Upper lobe of left lung (tissue), 6 donors: ENCODE measurements at regions not wholly inside any gene's neighbourhood (a gene's known extent, or its start where the extent isn't known, plus 50 kb on each side); places are given as distances from the start of the nearest gene placed in this dataset.
A peak's percentile ranks its signal among the peaks of the same experiment; 100 is the strongest.

Source experiments
- ATAC-seq, 2 donors: fragments of 200-7000 bp; cut with Tn5 transposase; one replicate each; pipeline ENCODE4 v1.9.1; 2022; ENCODE audit warnings: mild to moderate bottlenecking in 2 of 2, moderate library complexity in 2 of 2; ENCODE audit not compliant: low FRiP score in 2 of 2
- DNase-seq, 2 donors: peaks; one replicate each; pipeline ENCODE4 v3.0.0-alpha.2; 2019 to 2020
- H3K27ac ChIP-seq, 4 donors: fragments of 200-600 bp; sonication (generic); one replicate each; pipeline ENCODE4 v1.5.1; 2016 to 2019
- H3K27me3 ChIP-seq, 4 donors: fragments of 200-600 bp; sonication (generic); one replicate each; pipeline ENCODE4 v1.5.1; 2017 to 2019
- H3K36me3 ChIP-seq, 4 donors: fragments of 200-600 bp; sonication (generic); one replicate each; pipeline ENCODE4 v1.5.1; 2016 to 2019
- H3K4me1 ChIP-seq, 4 donors: fragments of 200-600 bp; sonication (generic); one replicate each; pipeline ENCODE4 v1.5.1; 2018 to 2019
- H3K4me3 ChIP-seq, 4 donors: fragments of 200-600 bp; sonication (generic); one replicate each; pipeline ENCODE4 v1.5.1; 2017 to 2019; ENCODE audit warnings: mild to moderate bottlenecking in 2 of 4, moderate library complexity in 1 of 4
- H3K9me3 ChIP-seq, 4 donors: fragments of 200-600 bp; sonication (generic); one replicate each; pipeline ENCODE4 v1.5.1; 2018 to 2019
- CTCF ChIP-seq, 6 experiments: fragments of 450-650 bp in 4 of 6; fragments of 200-600 bp in 2 of 6; sonication (generic) in 2 of 6; IDR thresholded peaks; one replicate each; pipeline ENCODE4 v1.5.1; 2016 to 2019; ENCODE audit warnings: antibody characterized with exemption in 6 of 6
- EP300 ChIP-seq, 4 donors: sonication (generic); formaldehyde crosslinking; IDR thresholded peaks; one replicate each; pipeline ENCODE4 v1.5.1; 2017; ENCODE audit warnings: antibody characterized with exemption in 4 of 4, control low read depth in 2 of 4
- POLR2A ChIP-seq, 4 donors: fragments of 450-650 bp; IDR thresholded peaks; one replicate each; pipeline ENCODE4 v1.5.1; 2016 to 2017; ENCODE audit warnings: antibody characterized with exemption in 4 of 4, mild to moderate bottlenecking in 2 of 4
- POLR2AphosphoS5 ChIP-seq, 2 donors: sonication (generic); formaldehyde crosslinking; IDR thresholded peaks; one replicate each; pipeline ENCODE4 v1.5.1; 2017; ENCODE audit warnings: antibody characterized with exemption in 2 of 2
- WGBS, 2 donors: methylation state at CpG; one replicate each; pipeline ENCODE4 v1.1.5; 2017 to 2018; 5-methylcytosine and 5-hydroxymethylcytosine counted together
- donor health status: DM: no; HTN: no; CAD: no; lungs with moderate emphysema.
- donor health status: DM: no; HTN: yes; CAD: no; lungs with severe emphysema.

- 63 to 67% methylated on average over 3 of the region's 3 CpGs for WGBS, 2 donors
- H3K4me3 ChIP-seq, result no peak overlapping the region
Measured at GRCh38 chr5:67360047-67360446, 163.4 kb upstream of the CD180 start.

DNA sequence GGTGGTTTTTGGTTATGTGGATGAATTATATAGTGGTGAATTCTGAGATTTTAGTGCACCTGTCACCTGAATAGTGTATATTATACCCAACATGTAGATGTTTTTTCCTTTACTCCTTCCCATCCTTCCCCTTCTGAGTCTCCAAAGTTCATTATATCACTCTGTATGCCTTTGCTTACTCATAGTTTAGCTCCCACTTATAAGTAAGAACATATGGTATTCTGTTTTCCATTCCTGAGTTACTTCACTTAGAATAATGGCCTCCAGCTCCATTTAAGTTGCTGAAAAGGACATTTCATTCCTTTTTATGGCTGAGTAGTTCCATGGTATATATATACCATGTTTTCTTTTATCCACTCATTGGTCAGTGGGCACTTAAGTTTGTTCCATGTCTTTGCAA, 161.6 kb upstream of the CD180 start:
- no peak for DNase-seq
- Histone ChIP-seq H3K27me3 (no peaks in the 10 kb centered on the region), H3K27ac (no peak overlapping the region), H3K9me3 (no peaks in the 10 kb centered on the region), H3K4me1 (peaks cover 0 to 11% (median 0%) of the 10 kb centered on the region in 4 donors), H3K4me3 (no peak overlapping the region), H3K36me3 (no peaks in the 10 kb centered on the region)
- ATAC-seq, result no peak
- TF ChIP-seq EP300 (IDR thresholded peaks at IDR 0.05), result no peak
- TF ChIP-seq POLR2A (IDR thresholded peaks at IDR 0.05), result no peak
- no peak for TF ChIP-seq CTCF (IDR thresholded peaks at IDR 0.05)

More at GRCh38 chr5:67360047-67360446, 163.4 kb upstream of the CD180 start:
- Histone ChIP-seq H3K36me3 (no peaks in the 10 kb centered on the region), H3K27ac (no peak overlapping the region), H3K27me3 (no peaks in the 10 kb centered on the region), H3K9me3 (no peaks in the 10 kb centered on the region), H3K4me1 (no peaks in the 10 kb centered on the region)
- no peak for DNase-seq
- TF ChIP-seq CTCF (IDR thresholded peaks at IDR 0.05) (no peak), EP300 (IDR thresholded peaks at IDR 0.05) (no peak), POLR2A (IDR thresholded peaks at IDR 0.05) (no peak), POLR2AphosphoS5 (IDR thresholded peaks at IDR 0.05) (no peak)
- no peak for ATAC-seq

DNA sequence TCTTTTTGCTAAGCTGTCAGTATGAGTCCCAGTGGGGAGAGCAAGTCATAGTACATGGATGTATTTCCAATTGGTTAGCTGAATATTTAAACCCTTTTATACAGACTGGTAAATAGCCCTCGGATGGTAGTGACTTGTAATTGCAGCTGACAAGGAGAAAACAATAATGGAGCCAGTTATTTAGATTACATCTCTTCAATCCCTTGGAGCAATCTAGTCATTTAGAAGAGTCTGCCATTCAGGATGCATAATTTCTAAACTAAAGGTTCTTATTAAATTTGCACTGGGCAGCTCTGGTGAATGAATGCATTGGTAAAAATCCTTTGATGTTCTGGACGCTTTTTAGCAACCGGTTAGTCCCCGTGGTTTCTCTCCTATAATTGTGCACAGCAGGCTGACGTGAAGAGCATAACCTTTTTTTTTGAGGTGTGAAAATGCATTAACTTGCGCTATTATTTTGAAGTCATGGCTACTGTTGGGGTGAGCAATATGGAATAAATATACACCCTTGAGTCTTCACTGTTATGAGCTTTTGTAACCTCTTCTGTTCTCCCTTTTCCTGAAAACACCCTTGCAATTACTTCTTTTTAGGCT, 158.6 kb upstream of the CD180 start:
- H3K27ac ChIP-seq, result no peak overlapping the region
- H3K4me1 ChIP-seq, result peaks cover 0 to 13% (median 5%) of the 10 kb centered on the region in 4 donors
- no peak for TF ChIP-seq POLR2A (IDR thresholded peaks at IDR 0.05)
- no peak for TF ChIP-seq EP300 (IDR thresholded peaks at IDR 0.05)
- TF ChIP-seq POLR2AphosphoS5 (IDR thresholded peaks at IDR 0.05), result no peak
- TF ChIP-seq CTCF (IDR thresholded peaks at IDR 0.05), result no peak
- 84 to 90% methylated on average over 6 of the region's 6 CpGs for WGBS, 2 donors
- no peak overlapping the region for H3K4me3 ChIP-seq
- ATAC-seq, result no peak
- H3K36me3 ChIP-seq, result no peaks in the 10 kb centered on the region
- no peak for DNase-seq
- H3K9me3 ChIP-seq, result no peaks in the 10 kb centered on the region
- H3K27me3 ChIP-seq, result no peaks in the 10 kb centered on the region

DNA sequence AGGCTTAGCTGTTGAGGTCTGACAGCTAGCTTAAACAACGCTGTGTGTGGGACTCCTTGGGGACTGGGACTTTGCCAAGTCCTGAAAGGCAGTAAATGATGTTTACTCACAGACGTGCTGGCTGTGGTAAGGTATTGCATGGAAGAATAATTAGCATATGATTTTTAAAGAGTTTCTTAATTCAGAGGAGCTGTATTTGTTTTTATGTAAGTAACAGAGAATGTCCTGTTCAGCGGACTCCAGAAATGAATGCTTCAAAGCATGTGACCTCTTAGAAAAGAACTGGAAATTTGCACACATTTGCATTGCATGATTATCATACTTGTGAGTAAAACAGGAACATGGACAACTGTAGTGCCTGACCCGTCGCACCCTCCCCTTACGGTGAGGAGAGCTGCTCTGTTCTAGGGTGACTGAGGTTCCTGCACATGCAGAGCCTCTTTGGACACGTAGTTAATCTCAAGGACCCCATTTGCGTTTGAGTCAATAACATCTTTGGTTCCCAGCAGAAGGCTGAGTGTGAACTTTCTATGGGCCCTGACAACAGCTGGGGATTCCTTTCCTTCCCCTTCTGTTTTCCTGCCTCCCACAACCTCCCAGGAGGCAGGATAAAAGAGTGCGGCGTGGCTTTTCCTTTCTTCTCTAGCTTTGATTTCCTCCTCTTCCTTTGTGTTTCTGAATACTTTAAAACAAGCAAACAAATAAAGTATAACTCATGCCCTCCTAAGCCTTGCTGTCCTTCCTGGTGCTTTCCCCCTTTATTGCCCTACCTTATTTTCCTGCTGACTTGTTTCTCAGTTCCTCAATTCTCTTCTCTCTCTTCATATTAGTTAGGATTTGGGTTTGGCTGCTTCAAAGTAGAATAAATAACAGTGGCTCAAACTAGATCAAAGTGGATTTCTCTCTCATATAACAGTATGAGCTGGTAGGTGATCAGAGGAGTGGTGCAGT, 157.2 kb upstream of the CD180 start:
- TF ChIP-seq EP300 (IDR thresholded peaks at IDR 0.05) (no peak), POLR2A (IDR thresholded peaks at IDR 0.05) (no peak), CTCF (IDR thresholded peaks at IDR 0.05) (no peak), POLR2AphosphoS5 (IDR thresholded peaks at IDR 0.05) (no peak)
- peak in 1 of 2 donors; percentile 60 for ATAC-seq
- DNase-seq, result peak in 1 of 2 donors; percentile 46
- no peaks in the 10 kb centered on the region for H3K27me3 ChIP-seq
- H3K4me1 ChIP-seq, result peaks cover 0 to 13% (median 5%) of the 10 kb centered on the region in 4 donors
- H3K9me3 ChIP-seq, result no peaks in the 10 kb centered on the region
- 47 to 53% methylated on average over 10 of the region's 10 CpGs for WGBS, 2 donors
- no peak overlapping the region for H3K4me3 ChIP-seq
- no peaks in the 10 kb centered on the region for H3K36me3 ChIP-seq
- peak overlapping the region in 1 of 4 donors; percentile 31 for H3K27ac ChIP-seq
